MM.1S (cell line): ENCODE measurements at regions not wholly inside any gene's neighbourhood (a gene's known extent, or its start where the extent isn't known, plus 50 kb on each side); places are given as distances from the start of the nearest gene placed in this dataset.

Experiments
- CTCF ChIP-seq: fragments of 300-600 bp; sonication (generic); IDR thresholded peaks from 2 replicates; pipeline ENCODE4 v1.5.1; 2016; ENCODE audit warnings: antibody characterized with exemption, low read length, mixed read lengths
- EZH2 ChIP-seq: fragments of 300-600 bp; sonication (generic); optimal IDR thresholded peaks from 2 replicates; pipeline ENCODE3; 2017; ENCODE audit warnings: low read depth, mild to moderate bottlenecking, antibody characterized with exemption, low read length, mixed read lengths

- no peak for TF ChIP-seq EZH2
- TF ChIP-seq CTCF: no peak
Measured at GRCh38 chr11:95359341-95359663, 128.3 kb upstream of the SESN3 start.
